ENCODE measurements at regions not wholly inside any gene's neighbourhood (a gene's known extent, or its start where the extent isn't known, plus 50 kb on each side); places are given as distances from the start of the nearest gene placed in this dataset.
"Not testable (repeated sequence)": the region's sequence is repeated elsewhere in the genome, so short reads cannot be mapped to it uniquely, and the experiment has no call there.

- H2AFZ ChIP-seq (ENCODE audit: low read depth, low read length); ATAC-seq; H3K9me3 ChIP-seq (replicated peaks; ENCODE audit: control insufficient read depth, insufficient read depth, low read depth, low read length); H3K27ac ChIP-seq (ENCODE audit: extremely low read depth, low read depth, low read length); H3K4me1 ChIP-seq (replicated peaks in 1 of 2; ENCODE audit: control insufficient read depth in 2 of 2, insufficient read depth in 2 of 2, low read length in 2 of 2); BruUV-seq (replicated peaks); H3K27me3 ChIP-seq (ENCODE audit: control insufficient read depth in 2 of 2, insufficient read depth in 2 of 2, low read length in 2 of 2); H3K4me3 ChIP-seq; H3K9me1 ChIP-seq (ENCODE audit: control insufficient read depth, insufficient read depth, low read length); H3K36me3 ChIP-seq (ENCODE audit: control insufficient read depth, insufficient read depth, low read length); H4K20me1 ChIP-seq (replicated peaks; ENCODE audit: control insufficient read depth, insufficient read depth, low read length); H3K4me2 ChIP-seq (ENCODE audit: insufficient read depth, low read length); DNase-seq (ENCODE audit: extremely low read depth in 1 of 4, low spot score in 3 of 4); H3K79me2 ChIP-seq (ENCODE audit: control insufficient read depth, insufficient read depth, low read length); CTCF ChIA-PET (ENCODE audit: low intra/inter-chr PET ratio); H3K9ac ChIP-seq (ENCODE audit: insufficient read depth in 1 of 2, low read depth in 2 of 2, low read length in 2 of 2); intact Hi-C loops (cut with micrococcal nuclease); POLR2A ChIA-PET; in situ Hi-C loops (cut with MboI); FAIRE-seq: not testable (repeated sequence)
- peak; percentile 37 for TF ChIP-seq ARID4B (CRISPR knock-in tag; IDR thresholded peaks at IDR 0.05)
- TF ChIP-seq TFAP4 (CRISPR knock-in tag; IDR thresholded peaks at IDR 0.05; ENCODE audit: borderline replicate concordance): peak; percentile 69
- TF ChIP-seq RBFOX2 (IDR thresholded peaks at IDR 0.05; ENCODE audit: low read depth, low read length): 0 out of 2 replicates have a peak, but pooled peaks have one; percentile 35
- 0 out of 4 replicates have a peak, but pooled peaks of 1 of the 2 experiments have one; percentile 21 for TF ChIP-seq MAZ (CRISPR knock-in tag; conservative IDR thresholded peaks at IDR 0.05 in 1 of 2, IDR thresholded peaks at IDR 0.05 in 1 of 2)
- peak; percentile 72; the same call in 1 of the 2 replicates for TF ChIP-seq ZFX (CRISPR knock-in tag; IDR thresholded peaks at IDR 0.05)
- TF ChIP-seq PHF8 (IDR thresholded peaks at IDR 0.05; ENCODE audit: borderline replicate concordance, low read length): peak; percentile 36; the same call in 1 of the 2 replicates
- WGBS (ENCODE audit: insufficient coverage, low coverage, missing lambda C conversion rate): 21% methylated on average over 26 of the region's 54 CpGs
Observed at GRCh38 chr5:19287548-19288277, 700.3 kb downstream of the CDH18 start.
